ENCODE measurements at regions not wholly inside any gene's neighbourhood (a gene's known extent, or its start where the extent isn't known, plus 50 kb on each side); places are given as distances from the start of the nearest gene placed in this dataset.

DNA sequence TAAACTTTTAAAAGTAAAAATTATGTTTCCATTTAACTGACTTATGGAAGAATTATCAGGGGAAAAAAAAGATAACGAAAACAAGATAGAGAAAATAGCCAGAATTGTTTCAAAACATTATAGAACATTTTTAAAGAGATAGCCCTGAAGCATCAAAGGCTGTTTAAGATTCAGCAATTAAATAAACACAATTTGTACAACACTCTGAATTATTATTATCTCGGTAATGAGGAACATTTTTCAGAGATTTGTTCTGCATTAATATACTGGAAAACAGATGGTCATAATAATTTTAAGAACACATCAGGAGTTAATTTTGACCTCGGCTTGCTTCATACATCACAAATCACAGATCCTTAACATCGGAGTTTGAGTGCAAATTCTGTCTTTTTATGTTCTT is 643.8 kb downstream of the SORCS1 start:
- Histone ChIP-seq H3K4me3 (ENCODE audit: insufficient read depth, low read length, poor library complexity, severe bottlenecking) (no peak overlapping the region), H3K79me2 (ENCODE audit: insufficient read depth, low read length) (no peaks in the 10 kb centered on the region), H2AFZ (ENCODE audit: low read depth, low read length, severe bottlenecking) (no peak overlapping the region), H3K27me3 (ENCODE audit: low read length) (no peaks in the 10 kb centered on the region), H3K27ac (ENCODE audit: low read depth, low read length) (no peak overlapping the region), H4K20me1 (ENCODE audit: low read depth, low read length) (no peaks in the 10 kb centered on the region), H3F3A (ENCODE audit: insufficient read depth) (no peaks in the 10 kb centered on the region), H3K36me3 (ENCODE audit: low read length) (no peaks in the 10 kb centered on the region), H3K9me3 (ENCODE audit: insufficient read depth, low read length) (no peaks in the 10 kb centered on the region), H3K9me2 (replicated peaks; ENCODE audit: insufficient read depth, low read length) (no peaks in the 10 kb centered on the region), H3K4me2 (ENCODE audit: low read depth, low read length, poor library complexity, severe bottlenecking) (no peak overlapping the region), H3K9ac (ENCODE audit: low read length) (no peak overlapping the region)
- TF ChIP-seq, protein P1, sequence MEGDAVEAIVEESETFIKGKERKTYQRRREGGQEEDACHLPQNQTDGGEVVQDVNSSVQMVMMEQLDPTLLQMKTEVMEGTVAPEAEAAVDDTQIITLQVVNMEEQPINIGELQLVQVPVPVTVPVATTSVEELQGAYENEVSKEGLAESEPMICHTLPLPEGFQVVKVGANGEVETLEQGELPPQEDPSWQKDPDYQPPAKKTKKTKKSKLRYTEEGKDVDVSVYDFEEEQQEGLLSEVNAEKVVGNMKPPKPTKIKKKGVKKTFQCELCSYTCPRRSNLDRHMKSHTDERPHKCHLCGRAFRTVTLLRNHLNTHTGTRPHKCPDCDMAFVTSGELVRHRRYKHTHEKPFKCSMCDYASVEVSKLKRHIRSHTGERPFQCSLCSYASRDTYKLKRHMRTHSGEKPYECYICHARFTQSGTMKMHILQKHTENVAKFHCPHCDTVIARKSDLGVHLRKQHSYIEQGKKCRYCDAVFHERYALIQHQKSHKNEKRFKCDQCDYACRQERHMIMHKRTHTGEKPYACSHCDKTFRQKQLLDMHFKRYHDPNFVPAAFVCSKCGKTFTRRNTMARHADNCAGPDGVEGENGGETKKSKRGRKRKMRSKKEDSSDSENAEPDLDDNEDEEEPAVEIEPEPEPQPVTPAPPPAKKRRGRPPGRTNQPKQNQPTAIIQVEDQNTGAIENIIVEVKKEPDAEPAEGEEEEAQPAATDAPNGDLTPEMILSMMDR (IDR thresholded peaks at IDR 0.05; ENCODE audit: insufficient read depth, low read length, poor library complexity, severe bottlenecking), result no peak
- TF ChIP-seq EZH2phosphoT487 (conservative IDR thresholded peaks at IDR 0.05; ENCODE audit: low read length), result no peak

DNA sequence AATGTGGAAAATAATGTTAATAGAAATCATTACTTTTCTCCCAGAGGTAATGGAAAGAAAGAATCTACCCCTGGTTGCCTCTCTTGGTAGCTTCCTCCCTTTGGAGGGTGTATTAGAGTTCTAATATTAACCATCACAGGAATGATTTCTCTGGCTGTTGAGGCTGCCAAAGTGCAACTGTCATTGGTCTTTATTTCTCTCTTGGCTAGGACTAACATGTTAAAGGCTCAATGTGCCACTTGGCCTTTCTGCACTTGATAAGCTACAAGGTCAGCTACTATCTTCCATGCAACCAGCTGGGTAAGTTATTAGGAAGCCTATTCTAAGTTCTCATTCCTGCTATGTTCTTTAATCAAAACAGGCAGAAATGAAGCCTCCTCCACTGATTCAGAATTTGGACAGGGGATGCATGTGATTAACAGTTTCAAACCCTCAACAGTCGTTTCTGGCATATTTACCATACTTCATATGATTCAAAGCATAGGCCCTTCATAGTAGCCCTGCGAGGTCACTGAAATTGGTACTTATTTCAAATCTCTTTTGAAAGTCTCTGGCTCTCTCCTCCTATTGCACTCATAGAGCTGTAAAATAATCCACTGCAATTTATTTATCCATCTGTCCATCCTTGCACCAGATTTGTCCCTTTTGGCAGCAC is 645.0 kb downstream of the SORCS1 start:
- H3K9me3 ChIP-seq (ENCODE audit: insufficient read depth, low read length), result no peaks in the 10 kb centered on the region
- H3K27me3 ChIP-seq (ENCODE audit: low read length), result no peaks in the 10 kb centered on the region
- no peak overlapping the region for H3K9ac ChIP-seq (ENCODE audit: low read length)
- no peaks in the 10 kb centered on the region for H3K9me2 ChIP-seq (replicated peaks; ENCODE audit: insufficient read depth, low read length)
- no peak overlapping the region for H3K27ac ChIP-seq (ENCODE audit: low read depth, low read length)
- no peaks in the 10 kb centered on the region for H3K36me3 ChIP-seq (ENCODE audit: low read length)
- H3K4me2 ChIP-seq (ENCODE audit: low read depth, low read length, poor library complexity, severe bottlenecking), result no peak overlapping the region
- H3F3A ChIP-seq (ENCODE audit: insufficient read depth), result no peaks in the 10 kb centered on the region
- TF ChIP-seq EZH2phosphoT487 (conservative IDR thresholded peaks at IDR 0.05; ENCODE audit: low read length), result no peak
- TF ChIP-seq, protein P1 (IDR thresholded peaks at IDR 0.05; ENCODE audit: insufficient read depth, low read length, poor library complexity, severe bottlenecking), result no peak
- H2AFZ ChIP-seq (ENCODE audit: low read depth, low read length, severe bottlenecking), result no peak overlapping the region
- H3K79me2 ChIP-seq (ENCODE audit: insufficient read depth, low read length), result no peaks in the 10 kb centered on the region
- H3K4me3 ChIP-seq (ENCODE audit: insufficient read depth, low read length, poor library complexity, severe bottlenecking), result no peak overlapping the region
- H4K20me1 ChIP-seq (ENCODE audit: low read depth, low read length), result no peaks in the 10 kb centered on the region

GRCh38 chr10:106515206-106515790 is 649.2 kb downstream of the SORCS1 start:
- no peak overlapping the region for H3K4me2 ChIP-seq (ENCODE audit: low read depth, low read length, poor library complexity, severe bottlenecking)
- H3K79me2 ChIP-seq (ENCODE audit: insufficient read depth, low read length), result no peaks in the 10 kb centered on the region
- no peak overlapping the region for H2AFZ ChIP-seq (ENCODE audit: low read depth, low read length, severe bottlenecking)
- no peaks in the 10 kb centered on the region for H4K20me1 ChIP-seq (ENCODE audit: low read depth, low read length)
- no peak overlapping the region for H3K9ac ChIP-seq (ENCODE audit: low read length)
- no peaks in the 10 kb centered on the region for H3K27me3 ChIP-seq (ENCODE audit: low read length)
- H3K9me3 ChIP-seq (ENCODE audit: insufficient read depth, low read length), result no peaks in the 10 kb centered on the region
- TF ChIP-seq, protein P1 (IDR thresholded peaks at IDR 0.05; ENCODE audit: insufficient read depth, low read length, poor library complexity, severe bottlenecking), result no peak
- TF ChIP-seq EZH2phosphoT487 (conservative IDR thresholded peaks at IDR 0.05; ENCODE audit: low read length), result no peak
- H3F3A ChIP-seq (ENCODE audit: insufficient read depth), result no peaks in the 10 kb centered on the region
- no peaks in the 10 kb centered on the region for H3K36me3 ChIP-seq (ENCODE audit: low read length)
- H3K27ac ChIP-seq (ENCODE audit: low read depth, low read length), result no peak overlapping the region
- no peaks in the 10 kb centered on the region for H3K9me2 ChIP-seq (replicated peaks; ENCODE audit: insufficient read depth, low read length)
- H3K4me3 ChIP-seq (ENCODE audit: insufficient read depth, low read length, poor library complexity, severe bottlenecking), result no peak overlapping the region
